HuH-7 (cell line): ENCODE measurements at regions not wholly inside any gene's neighbourhood (a gene's known extent, or its start where the extent isn't known, plus 50 kb on each side); places are given as distances from the start of the nearest gene placed in this dataset.
A peak's percentile ranks its signal among the peaks of the same experiment; 100 is the strongest.
"Not testable (repeated sequence)": the region's sequence is repeated elsewhere in the genome, so short reads cannot be mapped to it uniquely, and the experiment has no call there.

Experiments
- DNase-seq: peaks from one replicate; pipeline ENCODE4 v3.0.0; 2011; ENCODE audit warnings: low spot score

- DNase-seq, result no peak
Measured at GRCh38 chr10:60569681-60570080, 180.0 kb upstream of the ANK3 start.

GRCh38 chr10:60566096-60566495 lies 176.4 kb upstream of the ANK3 start:
- DNase-seq, result no peak

DNA sequence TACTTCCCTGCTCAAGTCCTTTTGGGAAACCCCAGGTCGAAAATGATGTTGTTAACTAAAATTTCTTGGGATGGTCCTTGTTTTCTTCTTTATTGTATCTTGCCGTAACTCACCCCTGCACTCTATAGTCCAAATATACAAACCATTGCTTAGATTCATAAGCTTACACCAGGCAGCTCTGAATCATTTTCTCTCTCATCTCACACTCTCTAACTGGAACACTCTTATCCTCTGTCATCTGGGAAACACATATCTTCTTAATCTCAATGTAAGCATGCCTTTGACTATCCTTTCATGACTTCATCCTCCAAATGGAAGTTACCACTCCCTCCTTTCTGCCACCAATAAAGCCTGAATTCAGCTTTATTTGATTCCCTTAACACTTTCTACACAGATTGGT lies 175.8 kb upstream of the ANK3 start:
- DNase-seq, result no peak

GRCh38 chr10:60564475-60564874 lies 174.8 kb upstream of the ANK3 start:
- DNase-seq, result no peak

DNA sequence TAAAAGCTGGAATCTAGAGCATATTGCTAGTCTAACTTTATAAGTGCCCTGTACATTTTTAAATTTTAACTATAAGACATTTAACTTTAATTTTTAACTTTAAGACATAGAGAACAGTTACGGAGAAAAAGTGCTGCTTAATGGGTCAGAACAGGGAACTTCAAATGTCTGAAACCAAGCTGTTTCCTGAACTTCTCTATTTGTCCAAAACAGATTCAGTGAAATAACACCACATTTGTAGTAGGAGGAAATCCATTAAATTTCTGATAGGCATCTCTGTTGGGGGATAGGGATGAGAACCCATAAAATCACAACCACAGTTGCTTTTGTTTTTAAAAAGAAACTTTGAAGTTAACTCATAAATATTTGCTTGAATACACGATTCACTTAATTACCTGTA lies 170.8 kb upstream of the ANK3 start:
- DNase-seq, result no peak

- DNase-seq, result no peak
Measured at GRCh38 chr10:60555700-60556099, 166.0 kb upstream of the ANK3 start.

- peak; percentile 3 for DNase-seq
Measured at GRCh38 chr10:60549686-60550085, 160.0 kb upstream of the ANK3 start.

DNA sequence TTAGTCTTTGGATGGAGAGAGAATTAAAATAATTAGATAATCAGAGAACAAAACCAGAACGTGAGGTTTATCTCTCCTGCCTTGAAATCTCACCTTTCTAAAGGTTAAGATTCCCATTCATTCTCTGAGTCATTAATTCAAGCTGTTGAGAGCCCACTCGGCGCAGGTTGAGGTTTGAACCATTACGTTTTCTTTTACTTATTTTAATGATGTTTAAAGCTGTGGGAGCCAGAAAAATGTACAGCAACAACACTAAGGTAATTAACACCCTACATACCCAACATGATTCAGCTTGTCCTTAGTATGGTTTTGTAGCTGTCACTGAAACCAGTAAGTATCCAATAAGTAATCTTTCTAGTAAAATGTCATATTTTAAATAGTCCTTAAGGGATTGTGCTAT lies 153.0 kb upstream of the ANK3 start:
- DNase-seq, result no peak

DNA sequence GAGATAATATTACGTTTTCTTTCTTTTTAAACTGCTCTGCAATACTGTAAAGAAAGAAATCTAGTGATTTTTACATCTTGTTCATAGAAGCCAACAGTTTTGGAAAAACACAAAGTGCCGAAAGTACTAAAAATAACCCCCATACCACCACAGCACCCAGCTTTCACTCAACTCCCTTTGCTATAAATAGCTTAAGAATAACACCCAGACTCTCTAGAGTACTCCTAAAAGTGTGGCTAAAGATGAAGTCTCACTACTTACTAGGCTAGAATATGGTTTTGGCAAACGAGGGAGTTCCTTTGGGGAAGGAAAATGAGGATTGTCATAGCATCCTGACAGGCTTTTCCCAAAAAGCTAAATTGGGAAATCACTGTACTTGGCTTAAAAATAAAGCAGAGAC lies 151.8 kb upstream of the ANK3 start:
- no peak for DNase-seq

GRCh38 chr10:60537697-60538096 lies 148.0 kb upstream of the ANK3 start:
- no peak for DNase-seq

GRCh38 chr10:60536529-60537114 lies 146.9 kb upstream of the ANK3 start:
- no peak for DNase-seq

GRCh38 chr10:60535427-60535826 lies 145.8 kb upstream of the ANK3 start:
- no peak for DNase-seq

DNA sequence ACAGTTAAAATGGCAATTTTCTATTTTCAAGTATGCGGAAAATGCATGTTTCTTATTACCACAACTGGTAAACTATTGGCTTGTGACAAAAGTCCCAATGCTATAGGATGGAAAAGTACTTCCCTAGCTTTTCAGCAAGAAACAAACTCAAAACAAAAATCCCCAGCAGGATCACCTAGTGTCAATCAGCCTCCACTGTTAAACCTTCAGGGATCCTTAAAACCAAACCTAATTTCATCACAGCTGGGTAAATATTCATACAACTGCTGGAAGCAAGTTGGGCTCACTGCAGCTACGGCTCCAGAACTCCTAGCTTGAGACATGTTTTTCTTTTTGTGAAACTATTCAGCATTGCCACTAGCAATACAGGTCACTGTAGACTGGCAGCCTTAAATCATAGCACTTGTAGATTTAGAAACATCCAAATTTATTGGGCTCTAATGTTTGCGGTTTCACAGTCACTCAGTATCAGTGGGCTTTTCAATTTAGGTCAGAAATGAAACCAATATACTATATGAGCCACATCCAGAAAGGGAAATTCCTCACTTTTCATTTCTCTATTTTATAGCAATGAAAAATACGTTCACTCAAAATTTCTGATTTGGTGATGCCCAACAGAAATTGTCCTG lies 145.2 kb upstream of the ANK3 start:
- DNase-seq, result no peak

DNA sequence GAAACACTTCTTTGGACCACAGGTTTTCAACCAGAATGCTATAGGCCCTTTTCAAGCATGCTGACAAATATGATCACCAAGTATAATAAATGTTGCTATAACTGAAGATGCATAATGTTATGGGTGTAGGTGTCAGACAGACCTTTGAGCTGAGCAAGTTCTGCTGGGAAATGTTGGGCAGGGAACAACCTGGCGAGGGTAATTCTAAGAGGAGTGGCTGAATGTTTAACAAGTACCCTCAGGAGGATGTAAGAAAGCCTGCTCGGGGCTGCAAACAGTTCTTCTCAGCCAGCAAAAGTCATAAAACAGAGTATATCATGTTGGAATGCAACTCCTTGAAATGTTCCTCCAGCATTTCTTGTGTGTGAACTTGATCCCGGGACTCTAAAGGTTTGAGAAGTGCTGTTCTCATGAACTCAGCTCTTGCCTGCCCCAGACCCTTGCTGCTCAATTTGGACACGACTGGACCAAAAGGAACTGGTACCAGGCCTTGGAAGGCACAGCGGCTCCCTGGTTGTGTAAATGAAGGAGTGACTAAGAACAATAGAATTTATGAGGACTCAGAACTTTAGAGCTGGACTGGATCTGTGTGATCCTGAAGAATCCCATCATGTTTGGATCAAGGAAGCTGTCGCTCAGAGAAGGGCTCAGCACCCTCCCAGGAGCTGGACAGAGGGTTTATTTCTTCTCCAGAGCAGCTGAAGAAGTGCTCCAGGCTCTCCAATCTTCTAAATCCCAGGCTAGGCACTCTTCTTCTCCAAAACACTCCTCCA lies 143.2 kb upstream of the ANK3 start:
- DNase-seq, result no peak

GRCh38 chr10:60531006-60531405 lies 141.3 kb upstream of the ANK3 start:
- DNase-seq, result no peak

- no peak for DNase-seq
Measured at GRCh38 chr10:60527676-60528075, 138.0 kb upstream of the ANK3 start.

DNA sequence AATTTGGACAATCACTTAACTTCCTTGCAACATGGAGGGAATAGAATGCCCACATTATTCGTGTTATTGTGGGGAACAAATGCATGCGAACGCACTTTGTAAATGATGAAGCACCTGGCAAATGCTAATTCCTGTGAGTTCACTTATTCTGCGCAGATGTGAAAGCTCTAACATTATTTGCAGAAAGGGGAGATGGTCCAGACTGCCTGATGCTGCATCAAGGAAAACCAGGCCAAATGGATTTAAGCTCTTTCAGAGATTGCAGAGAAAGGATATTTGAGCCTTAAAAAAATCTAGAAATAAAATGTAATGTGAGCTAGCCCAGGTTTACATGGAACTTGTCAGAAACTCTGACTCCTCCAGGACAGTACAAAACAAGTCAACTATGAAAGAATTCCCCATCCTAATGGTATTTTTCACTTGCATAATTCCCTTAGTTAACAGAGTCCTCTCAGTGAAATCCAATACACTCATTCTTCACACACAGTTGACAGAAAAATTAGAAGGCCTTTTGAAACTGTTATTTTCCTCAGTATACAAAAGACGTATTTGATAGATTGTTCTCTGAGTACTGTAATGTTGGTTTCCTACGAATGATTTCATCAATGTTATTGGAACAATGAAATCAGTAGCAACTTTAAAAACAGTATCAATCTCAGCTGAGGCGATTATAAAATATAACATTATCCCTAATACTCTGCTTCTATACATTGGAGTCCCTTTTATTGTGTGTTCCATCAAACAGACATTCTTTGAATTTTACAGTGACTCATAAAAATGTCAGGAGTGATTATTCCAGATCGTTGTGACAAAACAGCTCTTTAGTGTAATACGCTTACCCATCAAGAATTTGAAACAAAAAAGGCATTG lies 136.3 kb upstream of the ANK3 start:
- DNase-seq, result no peak

DNA sequence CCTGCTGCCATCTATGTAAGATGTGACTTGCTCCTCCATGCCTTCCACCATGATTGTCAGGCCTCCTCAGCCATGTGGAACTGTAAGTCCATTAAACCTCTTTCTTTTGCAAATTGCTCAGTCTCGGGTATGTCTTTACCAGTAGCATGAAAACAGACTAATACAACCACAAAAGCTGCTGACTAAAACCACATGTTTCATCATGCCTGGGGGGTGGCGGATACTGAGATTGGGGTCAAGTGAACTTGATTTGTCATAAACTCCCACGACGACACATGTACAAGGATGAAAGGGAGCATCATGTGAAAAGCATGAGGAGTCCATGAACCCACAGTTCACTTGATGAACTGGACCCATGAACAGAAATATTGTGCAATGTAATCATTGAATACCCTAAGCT lies 134.9 kb upstream of the ANK3 start:
- DNase-seq, result no peak

DNA sequence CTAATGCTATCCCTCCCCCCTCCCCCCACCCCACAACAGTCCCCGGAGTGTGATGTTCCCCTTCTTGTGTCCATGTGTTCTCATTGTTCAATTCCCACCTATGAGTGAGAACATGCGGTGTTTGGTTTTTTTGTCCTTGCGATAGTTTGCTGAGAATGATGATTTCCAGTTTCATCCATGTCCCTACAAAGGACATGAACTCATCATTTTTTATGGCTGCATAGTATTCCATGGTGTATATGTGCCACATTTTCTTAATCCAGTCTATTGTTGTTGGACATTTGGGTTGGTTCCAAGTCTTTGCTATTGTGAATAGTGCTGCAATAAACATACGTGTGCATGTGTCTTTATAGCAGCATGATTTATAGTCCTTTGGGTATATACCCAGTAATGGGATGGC lies 133.7 kb upstream of the ANK3 start:
- DNase-seq, result not testable (repeated sequence)

DNA sequence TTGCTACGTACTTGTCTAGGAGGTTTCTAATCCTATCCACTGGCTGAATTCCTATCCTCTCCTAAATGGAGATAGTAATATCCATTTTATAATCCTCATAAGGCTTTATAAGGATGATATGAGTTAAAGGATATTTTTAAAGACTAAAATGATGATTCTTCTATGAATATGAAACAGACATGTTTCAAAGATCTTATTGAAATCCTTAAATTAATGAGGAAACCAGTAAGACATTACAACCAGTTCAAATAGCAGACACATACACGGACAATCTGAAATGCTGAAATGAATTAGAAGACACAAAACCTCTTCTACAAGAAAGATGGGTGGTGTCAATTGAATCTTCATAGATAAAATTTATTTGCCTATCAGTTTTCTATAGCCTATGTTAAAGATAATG lies 132.9 kb upstream of the ANK3 start:
- DNase-seq, result no peak

DNA sequence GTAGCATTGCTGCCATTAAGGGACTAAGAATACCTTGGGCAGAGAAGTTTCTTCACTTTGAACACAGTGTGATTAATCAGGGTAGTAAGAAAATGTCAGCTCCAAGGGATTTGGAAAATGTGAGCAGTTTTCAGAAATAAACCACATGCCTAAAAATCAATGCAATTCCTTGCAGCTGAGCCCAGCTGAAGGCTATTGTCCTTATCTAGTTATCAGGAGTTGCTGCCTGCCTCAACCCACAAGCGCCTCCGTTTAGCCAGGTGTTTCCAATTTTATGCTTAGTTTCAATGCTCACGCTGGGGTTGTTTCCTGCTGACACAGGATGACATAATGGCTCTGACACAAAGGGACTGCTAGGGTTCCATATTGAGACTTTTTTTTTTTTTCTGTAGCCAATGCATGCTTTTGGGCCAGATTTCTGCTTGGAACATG lies 132.3 kb upstream of the ANK3 start:
- no peak for DNase-seq

DNA sequence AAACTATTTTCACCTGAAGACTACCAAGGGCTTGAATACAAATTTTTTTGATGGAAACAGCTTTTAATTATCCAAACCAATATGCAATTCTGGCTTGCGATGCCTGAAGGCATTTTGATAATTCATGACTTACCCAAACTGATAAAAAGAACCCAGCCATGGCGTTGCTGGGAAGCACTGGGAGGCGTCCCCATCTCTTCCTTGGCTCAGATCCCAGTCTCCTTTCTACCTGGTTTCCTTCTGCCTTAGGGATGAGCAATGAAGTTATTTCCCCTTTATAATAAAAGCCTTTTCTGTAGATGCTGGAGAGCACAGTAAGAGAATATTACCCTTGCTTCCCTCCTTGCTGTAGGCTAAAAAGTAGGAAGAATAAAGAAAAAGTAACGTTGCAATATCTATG lies 129.1 kb upstream of the ANK3 start:
- DNase-seq, result no peak

DNA sequence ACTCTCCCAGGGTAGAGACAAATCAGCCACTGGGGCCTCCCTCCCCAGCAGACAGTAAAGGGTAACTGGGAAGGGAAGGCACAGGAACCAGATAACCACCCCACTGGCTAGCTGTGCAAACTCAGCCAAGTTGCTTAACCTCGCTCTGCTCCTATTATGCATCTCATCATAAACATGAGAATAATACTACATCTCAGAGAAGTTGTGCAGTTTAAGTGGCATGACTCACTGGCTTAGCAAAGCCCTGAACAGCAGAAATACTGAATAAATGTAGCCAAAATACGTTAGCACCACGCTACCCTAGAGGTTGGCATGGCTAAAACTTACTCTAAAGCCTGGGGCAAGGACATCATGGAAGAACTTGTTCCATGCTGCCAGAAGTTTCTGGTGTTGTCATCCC lies 128.1 kb upstream of the ANK3 start:
- DNase-seq, result no peak
